GM18508 (cell line): ENCODE measurements at regions not wholly inside any gene's neighbourhood (a gene's known extent, or its start where the extent isn't known, plus 50 kb on each side); places are given as distances from the start of the nearest gene placed in this dataset.
"Not testable (repeated sequence)": the region's sequence is repeated elsewhere in the genome, so short reads cannot be mapped to it uniquely, and the experiment has no call there.

Experiments used
- ATAC-seq: cut with Tn5 transposase; IDR thresholded peaks from one replicate; pipeline ENCODE4 v1.9.1; 2021; ENCODE audit warnings: moderate number of reproducible peaks; ENCODE audit not compliant: insufficient read depth, unreplicated experiment

DNA sequence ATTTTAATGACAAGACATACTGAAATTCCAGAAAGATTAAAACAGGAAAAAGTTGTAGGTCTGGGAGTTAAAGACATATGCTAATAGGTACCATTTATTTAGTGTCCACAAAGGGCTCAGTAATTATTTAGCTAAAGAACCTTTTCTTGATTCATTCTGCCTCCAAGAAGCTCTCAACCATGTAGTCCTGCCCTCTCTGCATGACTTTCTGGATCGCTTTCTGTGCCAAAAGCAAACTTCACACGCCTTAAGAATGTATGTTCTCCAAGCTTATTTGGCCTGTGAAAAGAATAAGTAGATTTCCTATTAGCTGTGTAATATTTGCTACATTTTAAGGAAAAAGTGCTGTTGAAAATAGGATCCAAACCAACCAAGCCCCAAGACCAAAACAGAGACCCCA lies 291.7 kb downstream of the C12orf75 start:
- no peak for ATAC-seq

- ATAC-seq = no peak
Observed at GRCh38 chr12:105622846-105623736, 292.6 kb downstream of the C12orf75 start.

GRCh38 chr12:105626653-105627052 lies 296.2 kb downstream of the C12orf75 start:
- no peak for ATAC-seq

- no peak for ATAC-seq
Observed at GRCh38 chr12:105637470-105637869, 307.0 kb downstream of the C12orf75 start.

- ATAC-seq = no peak
Observed at GRCh38 chr12:105640761-105641160, 310.3 kb downstream of the C12orf75 start.

DNA sequence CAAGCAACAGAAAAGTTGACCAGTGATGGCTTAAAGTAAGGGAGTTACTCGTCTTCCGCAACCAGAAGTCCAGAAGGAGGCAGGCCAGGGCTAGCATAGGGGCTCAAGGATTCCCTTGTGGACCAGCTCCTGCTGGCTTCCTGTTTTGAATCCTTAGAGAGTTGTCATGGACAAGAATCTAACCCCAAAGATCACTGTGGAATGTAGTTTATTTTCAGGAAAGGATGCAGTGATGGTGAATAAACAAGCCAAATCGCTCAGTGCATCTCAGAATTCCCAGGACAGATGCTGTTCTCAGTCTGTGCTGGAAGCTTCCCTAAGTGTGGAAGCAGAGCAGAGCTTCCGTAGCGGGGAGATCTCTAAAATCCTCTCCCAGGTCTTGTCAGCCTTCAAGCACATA lies 311.3 kb downstream of the C12orf75 start:
- ATAC-seq = no peak

DNA sequence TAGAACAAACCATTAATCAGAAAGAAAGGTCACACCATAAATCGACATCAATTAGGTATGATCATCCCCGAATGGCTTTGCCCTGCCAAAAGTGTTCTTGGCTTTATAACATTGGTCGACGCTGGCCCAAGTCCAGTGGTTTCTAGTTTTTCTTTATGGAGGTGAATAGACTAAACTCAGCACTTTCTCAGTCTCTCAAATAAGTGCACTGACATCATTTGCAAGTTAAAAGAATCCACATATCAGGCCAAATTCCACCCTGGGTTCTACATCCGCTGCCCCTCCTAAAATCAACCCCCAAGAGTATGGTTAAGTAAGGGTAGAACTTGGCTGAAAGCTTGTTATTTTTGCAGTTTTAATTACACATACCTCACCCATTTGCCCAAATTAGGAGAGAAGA lies 314.3 kb downstream of the C12orf75 start:
- no peak for ATAC-seq

GRCh38 chr12:105654606-105655005 lies 324.1 kb downstream of the C12orf75 start:
- no peak for ATAC-seq

GRCh38 chr12:105658389-105658788 lies 327.9 kb downstream of the C12orf75 start:
- ATAC-seq = no peak

- no peak for ATAC-seq
Observed at GRCh38 chr12:105659355-105660075, 329.0 kb downstream of the C12orf75 start.

GRCh38 chr12:105664765-105665164 lies 334.3 kb downstream of the C12orf75 start:
- ATAC-seq = not testable (repeated sequence)

GRCh38 chr12:105665366-105665765 lies 334.9 kb downstream of the C12orf75 start:
- ATAC-seq = no peak

DNA sequence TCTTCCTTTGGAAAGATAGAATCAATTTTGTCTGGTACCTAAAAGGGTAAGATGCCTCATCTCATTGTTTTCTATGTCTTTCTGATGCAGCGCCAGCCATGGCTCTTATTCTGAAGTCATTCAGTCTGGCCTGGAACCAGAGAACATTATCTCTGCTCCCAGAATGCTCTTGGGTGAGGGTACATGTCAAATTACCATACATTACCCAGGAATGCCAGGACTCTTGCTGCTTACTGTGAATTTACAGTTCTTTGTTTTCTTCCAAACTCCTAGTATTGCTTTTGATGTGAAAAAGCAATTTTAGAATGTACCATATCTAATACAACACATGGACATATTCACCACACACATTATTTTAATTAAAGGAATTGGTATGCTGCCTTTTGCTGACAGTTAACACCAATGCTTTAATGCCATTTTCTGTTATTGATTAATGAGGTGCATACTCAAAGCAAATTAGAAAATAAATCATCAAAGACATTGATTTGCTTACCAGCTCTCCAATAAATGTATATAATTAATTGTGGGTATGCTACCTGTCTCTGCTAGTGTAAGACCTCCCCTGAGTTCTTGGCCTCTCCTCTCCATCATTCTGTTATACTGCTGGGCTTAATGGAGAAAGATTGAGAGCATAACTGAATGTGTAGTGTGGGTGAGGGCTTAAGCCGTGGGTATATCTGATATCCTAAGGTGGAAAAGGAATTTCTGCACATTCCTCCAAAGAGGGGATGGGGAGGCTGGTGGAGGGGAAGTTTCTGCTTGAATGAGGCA lies 337.7 kb downstream of the C12orf75 start:
- no peak for ATAC-seq

GRCh38 chr12:105670672-105671071 lies 340.2 kb downstream of the C12orf75 start:
- ATAC-seq = no peak

DNA sequence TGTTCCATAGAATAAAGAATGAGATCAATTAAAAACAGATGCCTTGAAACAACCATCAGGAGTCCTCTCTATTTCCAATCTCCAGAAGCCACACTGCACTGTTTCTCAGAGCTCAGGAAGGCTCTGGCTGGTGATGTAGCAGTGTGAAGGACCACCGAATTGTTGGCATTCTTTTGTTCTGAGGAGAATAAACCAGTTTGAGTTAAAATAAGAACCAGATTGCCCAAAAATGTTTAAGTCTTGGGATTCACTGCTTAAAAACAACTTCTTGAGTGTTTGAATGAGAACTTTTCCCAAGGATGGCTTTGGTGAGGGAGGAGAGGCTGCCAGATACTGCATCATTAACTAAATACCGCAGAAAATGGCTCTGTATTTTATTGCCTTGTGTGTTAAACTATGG lies 341.2 kb downstream of the C12orf75 start:
- no peak for ATAC-seq

DNA sequence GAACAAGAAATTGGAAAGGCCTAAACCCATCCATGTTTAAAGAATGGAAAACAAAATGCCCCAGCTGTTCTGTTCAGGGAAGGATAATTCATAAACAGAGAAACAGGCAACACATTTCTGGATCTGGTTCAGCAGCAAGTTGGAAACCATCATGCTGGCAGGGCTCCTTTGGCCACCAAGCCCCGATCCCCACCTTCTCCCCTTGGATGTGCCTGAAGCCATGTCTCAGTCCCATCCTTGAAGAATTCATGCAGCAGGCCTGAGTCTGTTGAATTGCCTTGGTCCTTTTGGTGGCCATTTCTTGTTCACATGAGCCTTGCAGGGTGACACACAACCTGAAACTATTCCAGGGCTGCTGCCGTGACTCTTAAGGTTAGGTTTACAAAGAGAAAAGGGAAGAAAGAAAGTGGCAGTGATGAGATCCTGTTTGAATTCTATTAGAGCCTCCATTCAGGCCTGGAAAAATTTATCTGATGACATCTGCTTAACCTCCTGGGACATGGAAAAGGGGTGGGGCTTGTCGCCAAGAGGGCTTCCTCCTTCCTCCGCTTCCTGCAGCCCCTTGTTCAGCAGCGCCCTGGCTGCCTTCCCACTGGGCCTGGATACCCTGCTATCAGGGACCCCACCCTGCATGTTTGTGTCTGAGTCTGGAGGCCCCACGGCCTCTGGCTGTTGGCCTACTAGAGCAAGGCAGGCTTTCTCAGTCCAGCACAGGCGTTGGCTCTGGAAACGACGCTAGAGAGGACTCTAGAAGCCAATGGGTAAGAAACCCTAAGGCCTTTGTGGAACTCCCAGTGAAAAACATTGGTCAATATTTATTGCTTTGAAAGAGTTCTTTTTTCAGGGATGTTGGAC lies 341.9 kb downstream of the C12orf75 start:
- ATAC-seq = no peak

DNA sequence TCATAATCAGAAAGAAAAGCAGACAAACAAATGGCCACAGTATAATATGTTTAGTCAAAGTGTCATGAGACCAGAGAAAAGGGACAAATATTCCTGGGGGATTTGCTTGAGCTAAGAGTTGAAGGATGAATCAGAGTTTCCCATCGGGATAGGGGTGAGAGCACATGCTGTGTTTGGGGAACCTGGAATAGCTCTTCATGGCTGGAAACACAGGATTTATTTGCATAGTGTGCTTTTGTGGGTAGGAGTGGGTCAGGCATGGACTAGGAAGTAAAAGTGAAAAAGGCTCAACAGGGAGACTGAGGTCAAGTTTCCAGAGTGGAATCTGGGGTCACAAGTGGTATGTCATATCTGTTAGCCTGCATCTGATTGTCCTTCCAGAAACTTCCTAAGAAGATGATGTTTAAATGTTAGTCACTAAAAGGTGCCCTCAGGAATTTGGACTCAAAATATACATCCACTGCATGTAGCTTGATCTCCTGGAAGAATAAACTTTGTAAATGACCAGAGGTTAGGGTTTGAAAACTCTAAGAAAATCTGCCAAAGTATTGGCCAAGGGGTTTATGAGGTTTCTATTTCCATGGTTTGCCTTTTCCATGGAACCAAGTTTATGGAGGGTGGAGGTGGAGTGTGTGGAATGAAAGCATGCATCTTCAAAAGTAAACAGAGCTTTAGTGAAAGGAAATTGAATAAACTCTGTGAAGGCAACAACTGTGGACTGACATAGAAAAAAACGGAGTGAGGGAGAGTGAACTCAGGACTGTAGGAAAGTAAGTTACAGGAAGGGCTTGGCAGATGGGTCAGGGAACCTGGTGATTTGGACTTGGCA lies 344.6 kb downstream of the C12orf75 start:
- no peak for ATAC-seq

- ATAC-seq = no peak
Observed at GRCh38 chr12:105676694-105677093, 346.2 kb downstream of the C12orf75 start.

GRCh38 chr12:105677672-105678071 lies 347.2 kb downstream of the C12orf75 start:
- no peak for ATAC-seq
